ENCODE measurements at regions not wholly inside any gene's neighbourhood (a gene's known extent, or its start where the extent isn't known, plus 50 kb on each side); places are given as distances from the start of the nearest gene placed in this dataset.
A peak's percentile ranks its signal among the peaks of the same experiment; 100 is the strongest.

- no peak overlapping the region for H3K4me2 ChIP-seq (ENCODE audit: low read length)
- H3K4me3 ChIP-seq (ENCODE audit: low read length) = no peak overlapping the region
- H3K9ac ChIP-seq (ENCODE audit: low read length) = no peak overlapping the region
- no peak overlapping the region for H3K27ac ChIP-seq (ENCODE audit: low read length)
- no peaks in the 10 kb centered on the region for H3K79me2 ChIP-seq (ENCODE audit: low read length)
- TF ChIP-seq CTCF (IDR thresholded peaks at IDR 0.05; ENCODE audit: low read depth, low read length) (peak; percentile 45), EZH2phosphoT487 (IDR thresholded peaks at IDR 0.05; ENCODE audit: low read depth) (no peak)
- no peaks in the 10 kb centered on the region for H3K4me1 ChIP-seq (ENCODE audit: low read length)
- no peak overlapping the region for H2AFZ ChIP-seq (ENCODE audit: low read depth, low read length)
- H3K9me3 ChIP-seq (ENCODE audit: insufficient read depth, low read length) = no peaks in the 10 kb centered on the region; the same call in 1 of the 2 replicates
- no peaks in the 10 kb centered on the region for H4K20me1 ChIP-seq (ENCODE audit: insufficient read depth, low read length)
- no peaks in the 10 kb centered on the region for H3K36me3 ChIP-seq (replicated peaks; ENCODE audit: low read depth, low read length)
- H3K27me3 ChIP-seq (ENCODE audit: low read depth, low read length) = no peaks in the 10 kb centered on the region
Observed at GRCh38 chr16:52068447-52069074, 478.4 kb downstream of the TOX3 start.

GRCh38 chr16:52066962-52067361 is 480.0 kb downstream of the TOX3 start:
- no peak for TF ChIP-seq CTCF (IDR thresholded peaks at IDR 0.05; ENCODE audit: low read depth, low read length)
- TF ChIP-seq EZH2phosphoT487 (IDR thresholded peaks at IDR 0.05; ENCODE audit: low read depth) = no peak
- no peak overlapping the region for H2AFZ ChIP-seq (ENCODE audit: low read depth, low read length)
- no peaks in the 10 kb centered on the region for H4K20me1 ChIP-seq (ENCODE audit: insufficient read depth, low read length)
- no peaks in the 10 kb centered on the region for H3K27me3 ChIP-seq (ENCODE audit: low read depth, low read length)
- H3K36me3 ChIP-seq (replicated peaks; ENCODE audit: low read depth, low read length) = no peaks in the 10 kb centered on the region
- H3K9me3 ChIP-seq (ENCODE audit: insufficient read depth, low read length) = no peaks in the 10 kb centered on the region; the same call in 1 of the 2 replicates
- H3K4me2 ChIP-seq (ENCODE audit: low read length) = no peak overlapping the region
- H3K79me2 ChIP-seq (ENCODE audit: low read length) = no peaks in the 10 kb centered on the region
- H3K9ac ChIP-seq (ENCODE audit: low read length) = no peak overlapping the region
- H3K4me1 ChIP-seq (ENCODE audit: low read length) = no peaks in the 10 kb centered on the region
- no peak overlapping the region for H3K27ac ChIP-seq (ENCODE audit: low read length)
- no peak overlapping the region for H3K4me3 ChIP-seq (ENCODE audit: low read length)

GRCh38 chr16:52056259-52056658 is 490.7 kb downstream of the TOX3 start:
- H2AFZ ChIP-seq (ENCODE audit: low read depth, low read length) = no peak overlapping the region
- no peak overlapping the region for H3K4me3 ChIP-seq (ENCODE audit: low read length)
- no peaks in the 10 kb centered on the region for H3K27me3 ChIP-seq (ENCODE audit: low read depth, low read length)
- no peaks in the 10 kb centered on the region for H3K36me3 ChIP-seq (replicated peaks; ENCODE audit: low read depth, low read length)
- H3K9me3 ChIP-seq (ENCODE audit: insufficient read depth, low read length) = no peaks in the 10 kb centered on the region
- no peak for TF ChIP-seq CTCF (IDR thresholded peaks at IDR 0.05; ENCODE audit: low read depth, low read length)
- no peak for TF ChIP-seq EZH2phosphoT487 (IDR thresholded peaks at IDR 0.05; ENCODE audit: low read depth)
- H3K9ac ChIP-seq (ENCODE audit: low read length) = no peak overlapping the region
- H3K4me1 ChIP-seq (ENCODE audit: low read length) = no peaks in the 10 kb centered on the region
- H3K4me2 ChIP-seq (ENCODE audit: low read length) = no peak overlapping the region
- H4K20me1 ChIP-seq (ENCODE audit: insufficient read depth, low read length) = no peaks in the 10 kb centered on the region
- H3K79me2 ChIP-seq (ENCODE audit: low read length) = no peaks in the 10 kb centered on the region
- no peak overlapping the region for H3K27ac ChIP-seq (ENCODE audit: low read length)

- Histone ChIP-seq H3K27me3 (ENCODE audit: low read depth, low read length) (no peaks in the 10 kb centered on the region), H3K4me1 (ENCODE audit: low read length) (no peaks in the 10 kb centered on the region), H3K9me3 (ENCODE audit: insufficient read depth, low read length) (no peaks in the 10 kb centered on the region), H3K36me3 (replicated peaks; ENCODE audit: low read depth, low read length) (no peaks in the 10 kb centered on the region), H3K9ac (ENCODE audit: low read length) (no peak overlapping the region), H3K4me3 (ENCODE audit: low read length) (no peak overlapping the region), H3K27ac (ENCODE audit: low read length) (no peak overlapping the region), H4K20me1 (ENCODE audit: insufficient read depth, low read length) (no peaks in the 10 kb centered on the region), H3K4me2 (ENCODE audit: low read length) (no peak overlapping the region), H3K79me2 (ENCODE audit: low read length) (no peaks in the 10 kb centered on the region), H2AFZ (ENCODE audit: low read depth, low read length) (no peak overlapping the region)
- no peak for TF ChIP-seq CTCF (IDR thresholded peaks at IDR 0.05; ENCODE audit: low read depth, low read length)
- TF ChIP-seq EZH2phosphoT487 (IDR thresholded peaks at IDR 0.05; ENCODE audit: low read depth) = no peak
Observed at GRCh38 chr16:52055381-52055780, 491.6 kb downstream of the TOX3 start.
